ENCODE measurements at regions not wholly inside any gene's neighbourhood (a gene's known extent, or its start where the extent isn't known, plus 50 kb on each side); places are given as distances from the start of the nearest gene placed in this dataset.

- no peak overlapping the region for H3K4me3 ChIP-seq
- H3K4me1 ChIP-seq (ENCODE audit: insufficient read depth): no peaks in the 10 kb centered on the region
- intact Hi-C loops (cut with DNase I): no loop called here
- H3K36me3 ChIP-seq: no peaks in the 10 kb centered on the region
- H3K27me3 ChIP-seq: no peaks in the 10 kb centered on the region
- H3K27ac ChIP-seq: no peak overlapping the region
- no peak for TF ChIP-seq EP300 (IDR thresholded peaks at IDR 0.05)
- TF ChIP-seq POLR2A (IDR thresholded peaks at IDR 0.05): no peak
- TF ChIP-seq CTCF (IDR thresholded peaks at IDR 0.05): no peak
- WGBS, 3 donors: 64 to 76% (median 69%) methylated on average over 7 of the region's 7 CpGs
- no peak for DNase-seq
- H3K9me3 ChIP-seq: no peaks in the 10 kb centered on the region
Measured at GRCh38 chr5:162487528-162488525, 420.3 kb downstream of the GABRG2 start.

GRCh38 chr5:162496100-162496808 lies 428.7 kb downstream of the GABRG2 start:
- intact Hi-C loops (cut with DNase I): no loop called here
- no peaks in the 10 kb centered on the region for H3K9me3 ChIP-seq
- no peak for TF ChIP-seq EP300 (IDR thresholded peaks at IDR 0.05)
- no peak overlapping the region for H3K4me3 ChIP-seq
- WGBS, 3 donors: 65 to 75% (median 72%) methylated on average over 5 of the region's 5 CpGs
- H3K36me3 ChIP-seq: no peaks in the 10 kb centered on the region
- no peaks in the 10 kb centered on the region for H3K4me1 ChIP-seq (ENCODE audit: insufficient read depth)
- no peaks in the 10 kb centered on the region for H3K27me3 ChIP-seq
- H3K27ac ChIP-seq: no peak overlapping the region
- no peak for DNase-seq

GRCh38 chr5:162497455-162497854 lies 429.9 kb downstream of the GABRG2 start:
- Histone ChIP-seq H3K36me3 (no peaks in the 10 kb centered on the region), H3K9me3 (no peaks in the 10 kb centered on the region), H3K4me1 (ENCODE audit: insufficient read depth) (no peaks in the 10 kb centered on the region), H3K27me3 (no peaks in the 10 kb centered on the region), H3K27ac (no peak overlapping the region), H3K4me3 (no peak overlapping the region)
- TF ChIP-seq POLR2A (IDR thresholded peaks at IDR 0.05): no peak
- TF ChIP-seq EP300 (IDR thresholded peaks at IDR 0.05): no peak
- TF ChIP-seq CTCF (IDR thresholded peaks at IDR 0.05): no peak
- intact Hi-C loops (cut with DNase I): no loop called here
- no peak for DNase-seq
- WGBS, 3 donors: 43 to 78% (median 51%) methylated on average over 3 of the region's 3 CpGs

- H3K27ac ChIP-seq: no peak overlapping the region
- no peak for DNase-seq
- H3K4me3 ChIP-seq: no peak overlapping the region
- no peaks in the 10 kb centered on the region for H3K9me3 ChIP-seq
- TF ChIP-seq POLR2A (IDR thresholded peaks at IDR 0.05) (no peak), CTCF (IDR thresholded peaks at IDR 0.05) (no peak), EP300 (IDR thresholded peaks at IDR 0.05) (no peak)
- WGBS, 3 donors: 58 to 82% (median 67%) methylated on average over 3 of the region's 3 CpGs
- no peaks in the 10 kb centered on the region for H3K4me1 ChIP-seq (ENCODE audit: insufficient read depth)
- no peaks in the 10 kb centered on the region for H3K36me3 ChIP-seq
- intact Hi-C loops (cut with DNase I): no loop called here
- no peaks in the 10 kb centered on the region for H3K27me3 ChIP-seq
Measured at GRCh38 chr5:162502780-162503179, 435.2 kb downstream of the GABRG2 start.

Data from ovary (tissue), 7 donors.